Daoy (cell line): ENCODE measurements at regions not wholly inside any gene's neighbourhood (a gene's known extent, or its start where the extent isn't known, plus 50 kb on each side); places are given as distances from the start of the nearest gene placed in this dataset.
A peak's percentile ranks its signal among the peaks of the same experiment; 100 is the strongest.

Source experiments
- DNase-seq: peaks from one replicate; pipeline ENCODE4 v3.0.0-alpha.2; 2015; ENCODE audit warnings: low read depth

GRCh38 chr6:28838634-28839442 is 84.9 kb downstream of the TRIM27 start:
- DNase-seq = peak; percentile 96

GRCh38 chr6:28839443-28840120 is 84.2 kb downstream of the TRIM27 start:
- no peak for DNase-seq

GRCh38 chr6:28841290-28841689 is 82.5 kb downstream of the TRIM27 start:
- no peak for DNase-seq

- DNase-seq = peak; percentile 35
Measured at GRCh38 chr6:28848756-28849155, 75.0 kb downstream of the TRIM27 start.
